GM12875 (cell line): ENCODE measurements at regions not wholly inside any gene's neighbourhood (a gene's known extent, or its start where the extent isn't known, plus 50 kb on each side); places are given as distances from the start of the nearest gene placed in this dataset.

Experiments used
- H3K4me3 ChIP-seq: one replicate; pipeline ENCODE4 v1.5.1; 2011; ENCODE audit warnings: low read depth, low read length, control low read depth
- TF ChIP-seq, protein P1 (sequence below): IDR thresholded peaks from 2 replicates; pipeline ENCODE4 v1.5.1; 2011; ENCODE audit warnings: low read depth, mild to moderate bottlenecking, control low read depth, inconsistent platforms, low read length, moderate library complexity, borderline replicate concordance; ENCODE audit not compliant: insufficient read depth

DNA sequence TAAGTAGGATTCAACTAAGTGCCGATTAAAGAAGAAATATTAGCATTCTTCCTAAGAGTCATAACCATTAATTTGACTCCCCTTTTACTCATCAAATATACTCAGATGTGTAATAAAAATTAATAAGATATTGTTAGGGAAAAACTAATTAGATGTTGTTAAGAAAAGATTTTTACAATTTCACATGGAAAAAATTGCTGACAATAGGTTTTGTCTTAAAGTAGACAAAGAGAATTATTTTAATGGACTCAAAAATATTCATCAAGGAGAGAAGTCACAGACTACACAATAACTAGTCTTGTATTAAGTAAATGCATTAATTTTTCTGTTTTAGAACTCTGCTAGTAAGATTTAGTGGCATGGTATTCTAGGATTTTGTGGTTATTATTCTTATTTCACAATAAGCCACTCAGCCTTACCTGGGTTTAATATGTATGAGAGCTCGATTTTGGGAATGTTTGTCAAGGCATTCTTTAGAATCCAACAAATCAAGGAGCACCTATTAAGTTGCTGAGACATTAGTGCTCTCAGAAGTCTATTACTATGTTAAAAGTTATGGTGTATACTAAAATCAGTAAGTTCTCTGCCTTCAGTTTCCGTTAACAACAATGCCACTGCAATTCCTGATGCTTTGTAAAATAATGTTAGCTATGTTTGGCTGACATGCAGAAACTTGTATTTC lies 110.2 kb upstream of the UGT8 start:
- H3K4me3 ChIP-seq = no peak overlapping the region
- TF ChIP-seq, protein P1, sequence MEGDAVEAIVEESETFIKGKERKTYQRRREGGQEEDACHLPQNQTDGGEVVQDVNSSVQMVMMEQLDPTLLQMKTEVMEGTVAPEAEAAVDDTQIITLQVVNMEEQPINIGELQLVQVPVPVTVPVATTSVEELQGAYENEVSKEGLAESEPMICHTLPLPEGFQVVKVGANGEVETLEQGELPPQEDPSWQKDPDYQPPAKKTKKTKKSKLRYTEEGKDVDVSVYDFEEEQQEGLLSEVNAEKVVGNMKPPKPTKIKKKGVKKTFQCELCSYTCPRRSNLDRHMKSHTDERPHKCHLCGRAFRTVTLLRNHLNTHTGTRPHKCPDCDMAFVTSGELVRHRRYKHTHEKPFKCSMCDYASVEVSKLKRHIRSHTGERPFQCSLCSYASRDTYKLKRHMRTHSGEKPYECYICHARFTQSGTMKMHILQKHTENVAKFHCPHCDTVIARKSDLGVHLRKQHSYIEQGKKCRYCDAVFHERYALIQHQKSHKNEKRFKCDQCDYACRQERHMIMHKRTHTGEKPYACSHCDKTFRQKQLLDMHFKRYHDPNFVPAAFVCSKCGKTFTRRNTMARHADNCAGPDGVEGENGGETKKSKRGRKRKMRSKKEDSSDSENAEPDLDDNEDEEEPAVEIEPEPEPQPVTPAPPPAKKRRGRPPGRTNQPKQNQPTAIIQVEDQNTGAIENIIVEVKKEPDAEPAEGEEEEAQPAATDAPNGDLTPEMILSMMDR = no peak

- TF ChIP-seq, protein P1 = no peak
- no peak overlapping the region for H3K4me3 ChIP-seq
Observed at GRCh38 chr4:114494246-114494803, 104.3 kb upstream of the UGT8 start.

GRCh38 chr4:114495471-114495928 lies 103.1 kb upstream of the UGT8 start:
- no peak overlapping the region for H3K4me3 ChIP-seq
- TF ChIP-seq, protein P1 = no peak

DNA sequence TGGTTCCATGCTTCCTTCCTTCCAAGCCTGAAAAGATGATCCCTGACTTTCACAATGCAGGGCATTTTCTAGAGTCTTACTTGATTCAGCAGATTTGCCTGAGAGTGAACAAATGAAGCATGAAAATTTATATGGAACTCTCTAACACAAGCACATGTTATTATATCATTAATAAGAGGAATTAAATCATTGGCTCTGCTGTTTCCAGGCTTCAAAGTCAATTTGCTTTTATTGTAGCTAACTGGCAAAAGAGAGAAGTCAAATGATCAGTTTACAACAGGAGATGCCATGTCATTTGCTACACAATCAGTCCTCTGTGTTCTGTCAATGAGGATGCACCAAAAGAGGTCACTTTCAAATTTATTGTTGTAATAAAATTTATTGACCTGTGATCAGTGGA lies 101.5 kb upstream of the UGT8 start:
- TF ChIP-seq, protein P1 = no peak
- no peak overlapping the region for H3K4me3 ChIP-seq

DNA sequence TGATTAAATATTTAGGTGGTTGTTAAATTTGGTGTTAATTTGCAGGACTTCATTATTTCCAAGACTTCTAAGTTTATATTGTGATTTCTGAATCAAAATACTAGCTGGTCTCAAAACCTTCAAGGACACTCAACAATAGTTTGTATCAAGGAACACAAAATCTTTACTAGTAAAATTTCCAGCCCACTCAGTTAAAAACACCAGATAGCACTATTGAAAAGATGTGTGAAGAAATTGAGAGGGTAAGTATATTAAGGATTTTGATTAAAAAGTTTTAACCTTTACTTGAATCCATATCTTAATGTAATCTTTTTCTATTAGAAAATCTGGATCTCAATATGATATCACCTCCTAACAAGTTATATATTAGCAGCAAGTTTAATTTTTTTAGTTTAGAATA lies 89.3 kb upstream of the UGT8 start:
- H3K4me3 ChIP-seq = no peak overlapping the region
- TF ChIP-seq, protein P1 = no peak

GRCh38 chr4:114512595-114513295 lies 85.9 kb upstream of the UGT8 start:
- TF ChIP-seq, protein P1 = no peak
- no peak overlapping the region for H3K4me3 ChIP-seq

- TF ChIP-seq, protein P1 = no peak
- no peak overlapping the region for H3K4me3 ChIP-seq
Observed at GRCh38 chr4:114519368-114519767, 79.2 kb upstream of the UGT8 start.
